Fibroblast of lung (primary cell): ENCODE measurements at regions not wholly inside any gene's neighbourhood (a gene's known extent, or its start where the extent isn't known, plus 50 kb on each side); places are given as distances from the start of the nearest gene placed in this dataset.
A peak's percentile ranks its signal among the peaks of the same experiment; 100 is the strongest.

Source experiments
- DNase-seq, 2 donors: peaks; one replicate each; pipeline versions ENCODE4 v3.0.0 to v3.0.0-alpha.2; 2010; ENCODE audit warnings: low read depth in 2 of 2
- H2AFZ ChIP-seq: 2 replicates; pipeline ENCODE4 v1.5.1; 2012; ENCODE audit warnings: low read length, control low read depth, inconsistent platforms
- H3K27ac ChIP-seq: 2 replicates; pipeline ENCODE4 v1.5.1; 2011; ENCODE audit warnings: low read length, control low read depth; ENCODE audit not compliant: insufficient read depth
- H3K27me3 ChIP-seq: 2 replicates; pipeline ENCODE4 v1.5.1; 2011; ENCODE audit warnings: mild to moderate bottlenecking, low read length; ENCODE audit not compliant: control insufficient read depth, insufficient read depth
- H3K36me3 ChIP-seq: 2 replicates; pipeline ENCODE4 v1.5.1; 2011; ENCODE audit warnings: low read length; ENCODE audit not compliant: control insufficient read depth, insufficient read depth
- H3K4me1 ChIP-seq: 2 replicates; pipeline ENCODE4 v1.5.1; 2011; ENCODE audit warnings: low read length; ENCODE audit not compliant: control insufficient read depth, insufficient read depth; ENCODE audit errors: extremely low read depth
- H3K4me2 ChIP-seq: 2 replicates; pipeline ENCODE4 v1.5.1; 2011; ENCODE audit warnings: low read length, control low read depth; ENCODE audit not compliant: insufficient read depth; ENCODE audit errors: extremely low read depth
- H3K4me3 ChIP-seq, 4 experiments: fragments of 200-600 bp in 1 of 4; sonication (generic) in 1 of 4; replicated peaks in 1 of 4; 2 replicates each; pipeline ENCODE4 v1.5.1; 2011 to 2016; ENCODE audit warnings: low read length in 4 of 4, low read depth in 3 of 4, mild to moderate bottlenecking in 3 of 4, control low read depth in 2 of 4, inconsistent platforms in 1 of 4, mixed read lengths in 1 of 4; ENCODE audit not compliant: insufficient read depth in 1 of 4; ENCODE audit errors: control extremely low read depth in 1 of 4
- H3K79me2 ChIP-seq: 2 replicates; pipeline ENCODE4 v1.5.1; 2012; ENCODE audit warnings: mild to moderate bottlenecking, low read length, inconsistent platforms; ENCODE audit not compliant: control insufficient read depth, insufficient read depth
- H3K9ac ChIP-seq: 2 replicates; pipeline ENCODE4 v1.5.1; 2011; ENCODE audit warnings: mild to moderate bottlenecking, low read length, control low read depth; ENCODE audit not compliant: insufficient read depth
- H3K9me3 ChIP-seq: 2 replicates; pipeline ENCODE4 v1.5.1; 2012; ENCODE audit warnings: low read depth, low read length; ENCODE audit not compliant: control insufficient read depth, insufficient read depth
- H4K20me1 ChIP-seq: 2 replicates; pipeline ENCODE4 v1.5.1; 2011; ENCODE audit warnings: low read length; ENCODE audit not compliant: control insufficient read depth, insufficient read depth; ENCODE audit errors: extremely low read depth
- CTCF ChIP-seq, 2 donors: IDR thresholded peaks in 1 of 2; conservative IDR thresholded peaks in 1 of 2; 1 replicate in 1 of 2; 2 replicates in 1 of 2; pipeline ENCODE4 v1.5.1; 2011 to 2012; ENCODE audit warnings: low read length in 2 of 2, control low read depth in 1 of 2, inconsistent platforms in 1 of 2, low read depth in 1 of 2, mild to moderate bottlenecking in 1 of 2
- EZH2 ChIP-seq: IDR thresholded peaks from 2 replicates; pipeline ENCODE4 v1.5.1; 2012; ENCODE audit warnings: low read length, control low read depth, mild to moderate bottlenecking; ENCODE audit errors: missing control alignments

GRCh38 chr4:71980976-71981375, 50.8 kb upstream of the NPFFR2 start:
- Histone ChIP-seq H4K20me1 (no peaks in the 10 kb centered on the region), H3K36me3 (no peaks in the 10 kb centered on the region), H3K9me3 (no peaks in the 10 kb centered on the region), H3K27ac (no peak overlapping the region), H3K9ac (no peak overlapping the region), H3K79me2 (no peaks in the 10 kb centered on the region), H3K4me1 (no peaks in the 10 kb centered on the region), H3K4me3 (no peak overlapping the region), H2AFZ (no peak overlapping the region), H3K27me3 (no peaks in the 10 kb centered on the region), H3K4me2 (no peak overlapping the region)
- no peak for TF ChIP-seq CTCF (conservative IDR thresholded peaks at IDR 0.05 in 1 of 2, IDR thresholded peaks at IDR 0.05 in 1 of 2; ENCODE audit: low read depth in 1 of 2, low read length in 2 of 2)
- TF ChIP-seq EZH2 = no peak
- DNase-seq = peak in 1 of 2 donors; percentile 60
